ENCODE measurements at regions not wholly inside any gene's neighbourhood (a gene's known extent, or its start where the extent isn't known, plus 50 kb on each side); places are given as distances from the start of the nearest gene placed in this dataset.

GRCh38 chr15:62568702-62569101 is 403.6 kb upstream of the C2CD4B start:
- peaks cover 14% of the 10 kb centered on the region for H3K4me1 ChIP-seq
- 94 to 97% methylated on average over 6 of the region's 6 CpGs for WGBS, 2 donors
- H3K27me3 ChIP-seq = no peaks in the 10 kb centered on the region
- no peak for DNase-seq
- no peaks in the 10 kb centered on the region for H3K36me3 ChIP-seq (replicated peaks in 1 of 2; ENCODE audit: insufficient read depth in 1 of 2, low read depth in 2 of 2)
- H3K27ac ChIP-seq = no peak overlapping the region
- intact Hi-C loops (cut with DNase I) = no loop called here
- no peak for ATAC-seq
- no peak overlapping the region for H3K4me3 ChIP-seq
- no peak for TF ChIP-seq CTCF (IDR thresholded peaks at IDR 0.05)
- TF ChIP-seq POLR2A (IDR thresholded peaks at IDR 0.05) = no peak
- no peaks in the 10 kb centered on the region for H3K9me3 ChIP-seq

GRCh38 chr15:62569460-62570404 is 404.6 kb upstream of the C2CD4B start:
- intact Hi-C loops (cut with DNase I) = no loop called here
- peak; percentile 74 to 84 (median 79) for DNase-seq
- H3K9me3 ChIP-seq = no peaks in the 10 kb centered on the region
- H3K36me3 ChIP-seq (replicated peaks in 1 of 2; ENCODE audit: insufficient read depth in 1 of 2, low read depth in 2 of 2) = no peaks in the 10 kb centered on the region
- 55% methylated on average over 14 of the region's 14 CpGs for WGBS, 2 donors
- H3K27ac ChIP-seq = no peak overlapping the region
- peaks cover 14% of the 10 kb centered on the region for H3K4me1 ChIP-seq
- TF ChIP-seq CTCF (IDR thresholded peaks at IDR 0.05) (no peak), POLR2A (IDR thresholded peaks at IDR 0.05) (no peak)
- H3K27me3 ChIP-seq = no peaks in the 10 kb centered on the region
- ATAC-seq = peak; percentile 64
- H3K4me3 ChIP-seq = no peak overlapping the region

- H3K4me1 ChIP-seq = peaks cover 14% of the 10 kb centered on the region
- 65 to 77% methylated on average over 4 of the region's 4 CpGs for WGBS, 2 donors
- no peak overlapping the region for H3K27ac ChIP-seq
- no peaks in the 10 kb centered on the region for H3K27me3 ChIP-seq
- ATAC-seq (no peak), DNase-seq (no peak)
- no peaks in the 10 kb centered on the region for H3K36me3 ChIP-seq (replicated peaks in 1 of 2; ENCODE audit: insufficient read depth in 1 of 2, low read depth in 2 of 2)
- intact Hi-C loops (cut with DNase I) = no loop called here
- H3K9me3 ChIP-seq = no peaks in the 10 kb centered on the region
- TF ChIP-seq CTCF (IDR thresholded peaks at IDR 0.05) (no peak), POLR2A (IDR thresholded peaks at IDR 0.05) (no peak)
- no peak overlapping the region for H3K4me3 ChIP-seq
These were observed 405.3 kb upstream of the C2CD4B start for GRCh38 chr15:62570405-62570783.

- H3K27ac ChIP-seq = no peak overlapping the region
- WGBS, 2 donors = 94 to 97% methylated on average over 7 of the region's 7 CpGs
These were observed 406.0 kb upstream of the C2CD4B start for GRCh38 chr15:62571072-62571471.

More at GRCh38 chr15:62571072-62571471, 406.0 kb upstream of the C2CD4B start:
- ATAC-seq (no peak), DNase-seq (no peak)
- Histone ChIP-seq H3K4me3 (no peak overlapping the region), H3K9me3 (no peaks in the 10 kb centered on the region), H3K4me1 (peaks cover 14% of the 10 kb centered on the region), H3K27me3 (no peaks in the 10 kb centered on the region), H3K36me3 (replicated peaks in 1 of 2; ENCODE audit: insufficient read depth in 1 of 2, low read depth in 2 of 2) (no peaks in the 10 kb centered on the region)
- intact Hi-C loops (cut with DNase I) = no loop called here
- no peak for TF ChIP-seq POLR2A (IDR thresholded peaks at IDR 0.05)
- no peak for TF ChIP-seq CTCF (IDR thresholded peaks at IDR 0.05)

Data from body of pancreas (tissue), 4 donors.